Renal pelvis (tissue), 1 donor: ENCODE measurements at regions not wholly inside any gene's neighbourhood (a gene's known extent, or its start where the extent isn't known, plus 50 kb on each side); places are given as distances from the start of the nearest gene placed in this dataset.
A peak's percentile ranks its signal among the peaks of the same experiment; 100 is the strongest.
"Not testable (repeated sequence)": the region's sequence is repeated elsewhere in the genome, so short reads cannot be mapped to it uniquely, and the experiment has no call there.

Source experiments
- DNase-seq: peaks from one replicate; pipeline ENCODE4 v3.0.0-alpha.2; 2013

- DNase-seq: not testable (repeated sequence)
Measured at GRCh38 chr2:113386780-113387433, 50.6 kb upstream of the ZNG1B start.

- DNase-seq: not testable (repeated sequence)
Measured at GRCh38 chr2:113379621-113380020, 57.9 kb upstream of the ZNG1B start.

GRCh38 chr2:113376913-113377445 is 60.5 kb upstream of the ZNG1B start:
- DNase-seq: no peak

- DNase-seq: no peak
Measured at GRCh38 chr2:113376253-113376912, 61.1 kb upstream of the ZNG1B start.

- DNase-seq: not testable (repeated sequence)
Measured at GRCh38 chr2:113374857-113375256, 62.6 kb upstream of the ZNG1B start.

GRCh38 chr2:113372258-113372834 is 65.1 kb upstream of the ZNG1B start:
- not testable (repeated sequence) for DNase-seq

- DNase-seq: peak; percentile 71
Measured at GRCh38 chr2:113370478-113371091, 66.9 kb upstream of the ZNG1B start.

GRCh38 chr2:113370030-113370429 is 67.5 kb upstream of the ZNG1B start:
- no peak for DNase-seq

- DNase-seq: not testable (repeated sequence)
Measured at GRCh38 chr2:113368581-113368980, 68.9 kb upstream of the ZNG1B start.

- DNase-seq: not testable (repeated sequence)
Measured at GRCh38 chr2:113366821-113367220, 70.7 kb upstream of the ZNG1B start.

- not testable (repeated sequence) for DNase-seq
Measured at GRCh38 chr2:113365791-113366190, 71.7 kb upstream of the ZNG1B start.

GRCh38 chr2:113365290-113365689 is 72.2 kb upstream of the ZNG1B start:
- DNase-seq: not testable (repeated sequence)

- no peak for DNase-seq
Measured at GRCh38 chr2:113361051-113361450, 76.4 kb upstream of the ZNG1B start.

- no peak for DNase-seq
Measured at GRCh38 chr2:113357071-113357470, 78.3 kb upstream of the PAX8 start.

- DNase-seq: not testable (repeated sequence)
Measured at GRCh38 chr2:113356284-113356683, 77.6 kb upstream of the PAX8 start.

GRCh38 chr2:113355339-113356015 is 76.8 kb upstream of the PAX8 start:
- DNase-seq: peak; percentile 80

GRCh38 chr2:113351375-113352355 is 72.9 kb upstream of the PAX8 start:
- no peak for DNase-seq

GRCh38 chr2:113343800-113344199 is 65.1 kb upstream of the PAX8 start:
- DNase-seq: not testable (repeated sequence)

GRCh38 chr2:113342650-113343049 is 63.9 kb upstream of the PAX8 start:
- DNase-seq: no peak

GRCh38 chr2:113341870-113342253 is 63.1 kb upstream of the PAX8 start:
- DNase-seq: not testable (repeated sequence)
